ENCODE measurements at regions not wholly inside any gene's neighbourhood (a gene's known extent, or its start where the extent isn't known, plus 50 kb on each side); places are given as distances from the start of the nearest gene placed in this dataset.

DNA sequence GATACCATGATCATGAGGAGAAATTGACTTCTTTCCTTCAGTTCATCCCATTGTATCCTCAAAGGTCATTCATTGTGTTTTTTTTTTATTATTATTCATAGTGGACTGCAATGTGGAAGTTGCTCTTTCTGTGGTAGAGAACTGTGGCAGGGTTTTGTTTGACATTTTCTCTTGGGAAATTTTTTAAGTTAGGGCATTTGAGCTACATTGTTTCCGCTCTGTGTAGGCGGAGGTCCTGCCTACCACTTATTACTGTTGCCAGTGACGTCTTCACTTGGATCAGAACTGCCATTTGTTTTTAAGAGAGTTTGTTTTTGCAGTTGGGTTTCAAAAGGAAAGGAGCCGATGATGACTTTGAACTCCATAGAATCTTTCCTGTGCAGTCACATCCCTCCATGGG is 287.4 kb upstream of the FMN2 start:
- WGBS, 2 donors: 92 to 93% methylated on average over 4 of the region's 4 CpGs
- DNase-seq (no peak), ATAC-seq (ENCODE audit: insufficient read depth, low FRiP score) (no peak)
- Histone ChIP-seq H3K9ac (ENCODE audit: insufficient read depth in 1 of 2, low read length in 2 of 2) (no peak overlapping the region), H3K4me1 (ENCODE audit: control insufficient read depth in 5 of 5, insufficient read depth in 5 of 5, low read length in 5 of 5) (peaks cover 0 to 2% (median 0%) of the 10 kb centered on the region in 5 donors), H3K4me3 (no peak overlapping the region), H3K9me3 (ENCODE audit: control insufficient read depth in 4 of 4, insufficient read depth in 3 of 4, low read length in 3 of 4) (no peaks in the 10 kb centered on the region), H3K27me3 (ENCODE audit: control insufficient read depth in 3 of 3, insufficient read depth in 3 of 3, low read length in 2 of 3) (no peaks in the 10 kb centered on the region), H3K27ac (ENCODE audit: low read depth in 1 of 2, low read length in 1 of 2) (no peak overlapping the region), H3K36me3 (ENCODE audit: control insufficient read depth in 4 of 4, insufficient read depth in 4 of 4, low read length in 4 of 4) (no peaks in the 10 kb centered on the region)
- TF ChIP-seq, protein P1, sequence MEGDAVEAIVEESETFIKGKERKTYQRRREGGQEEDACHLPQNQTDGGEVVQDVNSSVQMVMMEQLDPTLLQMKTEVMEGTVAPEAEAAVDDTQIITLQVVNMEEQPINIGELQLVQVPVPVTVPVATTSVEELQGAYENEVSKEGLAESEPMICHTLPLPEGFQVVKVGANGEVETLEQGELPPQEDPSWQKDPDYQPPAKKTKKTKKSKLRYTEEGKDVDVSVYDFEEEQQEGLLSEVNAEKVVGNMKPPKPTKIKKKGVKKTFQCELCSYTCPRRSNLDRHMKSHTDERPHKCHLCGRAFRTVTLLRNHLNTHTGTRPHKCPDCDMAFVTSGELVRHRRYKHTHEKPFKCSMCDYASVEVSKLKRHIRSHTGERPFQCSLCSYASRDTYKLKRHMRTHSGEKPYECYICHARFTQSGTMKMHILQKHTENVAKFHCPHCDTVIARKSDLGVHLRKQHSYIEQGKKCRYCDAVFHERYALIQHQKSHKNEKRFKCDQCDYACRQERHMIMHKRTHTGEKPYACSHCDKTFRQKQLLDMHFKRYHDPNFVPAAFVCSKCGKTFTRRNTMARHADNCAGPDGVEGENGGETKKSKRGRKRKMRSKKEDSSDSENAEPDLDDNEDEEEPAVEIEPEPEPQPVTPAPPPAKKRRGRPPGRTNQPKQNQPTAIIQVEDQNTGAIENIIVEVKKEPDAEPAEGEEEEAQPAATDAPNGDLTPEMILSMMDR (IDR thresholded peaks at IDR 0.05; ENCODE audit: control extremely low read depth, extremely low read depth): no peak

DNA sequence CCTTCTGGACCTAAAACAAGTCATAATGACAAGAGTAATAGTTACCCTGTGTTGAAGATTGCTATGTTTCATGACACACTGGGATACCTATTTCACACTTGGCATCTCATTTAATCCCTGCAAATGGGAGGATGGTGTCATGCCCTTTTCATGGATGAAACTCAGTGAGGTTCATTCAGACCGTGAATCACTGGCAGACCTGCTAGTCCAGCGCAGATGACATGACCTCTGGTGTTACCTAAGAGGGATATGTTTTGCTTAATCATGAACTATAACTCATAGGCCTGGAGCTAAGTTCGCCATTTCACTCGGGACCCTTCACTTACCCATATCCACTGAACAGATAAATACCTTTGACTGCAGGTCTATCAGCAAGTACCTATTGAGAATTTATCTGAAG is 286.6 kb upstream of the FMN2 start:
- 73 to 87% methylated on average over 4 of the region's 4 CpGs for WGBS, 2 donors
- no peak overlapping the region for H3K4me3 ChIP-seq
- no peaks in the 10 kb centered on the region for H3K9me3 ChIP-seq (ENCODE audit: control insufficient read depth in 4 of 4, insufficient read depth in 3 of 4, low read length in 3 of 4)
- H3K27me3 ChIP-seq (ENCODE audit: control insufficient read depth in 3 of 3, insufficient read depth in 3 of 3, low read length in 2 of 3): no peaks in the 10 kb centered on the region
- no peak overlapping the region for H3K27ac ChIP-seq (ENCODE audit: low read depth in 1 of 2, low read length in 1 of 2)
- no peak overlapping the region for H3K9ac ChIP-seq (ENCODE audit: insufficient read depth in 1 of 2, low read length in 2 of 2)
- DNase-seq (no peak), ATAC-seq (ENCODE audit: insufficient read depth, low FRiP score) (no peak)
- TF ChIP-seq, protein P1 (IDR thresholded peaks at IDR 0.05; ENCODE audit: control extremely low read depth, extremely low read depth): no peak
- H3K36me3 ChIP-seq (ENCODE audit: control insufficient read depth in 4 of 4, insufficient read depth in 4 of 4, low read length in 4 of 4): no peaks in the 10 kb centered on the region
- peaks cover 0 to 2% (median 0%) of the 10 kb centered on the region in 5 donors for H3K4me1 ChIP-seq (ENCODE audit: control insufficient read depth in 5 of 5, insufficient read depth in 5 of 5, low read length in 5 of 5)

DNA sequence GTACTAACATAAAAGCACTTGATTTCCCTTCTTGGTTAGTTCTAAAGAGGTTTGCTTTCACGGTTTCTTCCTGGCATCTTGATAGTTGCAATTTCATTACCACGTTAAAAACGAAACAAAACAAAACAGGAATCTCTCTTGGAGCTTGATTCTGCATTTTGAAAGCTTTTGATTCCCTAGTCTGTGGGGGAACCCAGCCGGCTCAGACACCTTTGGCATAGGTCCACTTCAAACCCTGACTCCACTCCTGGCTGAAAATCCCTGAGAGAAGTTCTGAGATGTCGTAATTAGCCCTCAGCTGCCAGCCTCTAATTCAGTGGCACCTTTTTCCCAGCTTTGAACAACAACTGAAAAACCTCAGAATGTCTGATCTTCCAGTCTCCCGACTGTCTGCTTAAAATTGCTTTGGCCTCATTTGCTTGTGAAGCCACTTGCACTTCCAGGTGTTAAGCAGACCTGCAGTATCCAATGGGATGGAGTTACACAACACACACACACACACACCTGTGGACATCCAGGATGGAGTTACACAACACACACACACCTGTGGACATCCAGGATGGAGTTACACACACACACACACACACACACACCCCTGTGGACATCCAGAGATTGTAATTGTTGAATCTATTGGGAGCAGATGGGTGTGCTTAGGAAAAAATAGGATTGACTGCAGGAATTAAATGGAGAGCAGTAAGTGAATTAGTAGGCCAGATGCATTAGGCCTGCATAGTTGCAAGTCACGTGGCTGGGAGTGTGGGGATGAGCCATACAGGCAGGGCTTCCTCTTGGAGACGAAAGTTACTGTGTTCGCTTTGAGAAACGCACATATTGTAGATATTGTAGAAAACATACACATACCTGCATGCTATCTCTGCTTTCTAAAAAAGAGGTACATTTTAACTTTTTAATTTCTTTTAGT is 285.6 kb upstream of the FMN2 start:
- WGBS, 2 donors: 43 to 44% methylated on average over 10 of the region's 10 CpGs
- DNase-seq (no peak), ATAC-seq (ENCODE audit: insufficient read depth, low FRiP score) (no peak)
- TF ChIP-seq, protein P1 (IDR thresholded peaks at IDR 0.05; ENCODE audit: control extremely low read depth, extremely low read depth): no peak
- no peaks in the 10 kb centered on the region for H3K27me3 ChIP-seq (ENCODE audit: control insufficient read depth in 3 of 3, insufficient read depth in 3 of 3, low read length in 2 of 3)
- H3K9me3 ChIP-seq (ENCODE audit: control insufficient read depth in 4 of 4, insufficient read depth in 3 of 4, low read length in 3 of 4): no peaks in the 10 kb centered on the region
- no peaks in the 10 kb centered on the region for H3K36me3 ChIP-seq (ENCODE audit: control insufficient read depth in 4 of 4, insufficient read depth in 4 of 4, low read length in 4 of 4)
- H3K9ac ChIP-seq (ENCODE audit: insufficient read depth in 1 of 2, low read length in 2 of 2): no peak overlapping the region
- peaks cover 0 to 2% (median 0%) of the 10 kb centered on the region in 5 donors for H3K4me1 ChIP-seq (ENCODE audit: control insufficient read depth in 5 of 5, insufficient read depth in 5 of 5, low read length in 5 of 5)
- H3K27ac ChIP-seq (ENCODE audit: low read depth in 1 of 2, low read length in 1 of 2): no peak overlapping the region
- H3K4me3 ChIP-seq: no peak overlapping the region

Measured in lung (tissue), 11 donors.